Liver (tissue), 8 donors: ENCODE measurements at regions not wholly inside any gene's neighbourhood (a gene's known extent, or its start where the extent isn't known, plus 50 kb on each side); places are given as distances from the start of the nearest gene placed in this dataset.

Source experiments
- DNase-seq: peaks from one replicate; pipeline ENCODE4 v3.0.0-alpha.2; 2017; ENCODE audit warnings: low spot score
- H3K27ac ChIP-seq, 2 donors: one replicate each; pipeline ENCODE4 v1.7.0; 2013; ENCODE audit warnings: inconsistent platforms in 2 of 2, low read length in 2 of 2, control low read depth in 1 of 2, low read depth in 1 of 2, mild to moderate bottlenecking in 1 of 2
- H3K27me3 ChIP-seq, 4 donors: one replicate each; pipeline versions ENCODE4 v1.6.1 to v1.7.0; 2013; ENCODE audit warnings: low read length in 3 of 4, inconsistent platforms in 1 of 4, mild to moderate bottlenecking in 1 of 4, moderate library complexity in 1 of 4; ENCODE audit not compliant: control insufficient read depth in 4 of 4, insufficient read depth in 4 of 4
- H3K36me3 ChIP-seq, 4 donors: one replicate each; pipeline versions ENCODE4 v1.6.1 to v1.7.0; 2013; ENCODE audit warnings: low read length in 3 of 4, mild to moderate bottlenecking in 3 of 4, low read depth in 1 of 4, moderate library complexity in 1 of 4; ENCODE audit not compliant: control insufficient read depth in 4 of 4, insufficient read depth in 3 of 4
- H3K4me1 ChIP-seq, 4 donors: one replicate each; pipeline versions ENCODE4 v1.6.1 to v1.7.0; 2013; ENCODE audit warnings: low read length in 3 of 4, mild to moderate bottlenecking in 3 of 4, moderate library complexity in 1 of 4; ENCODE audit not compliant: control insufficient read depth in 4 of 4, insufficient read depth in 4 of 4
- H3K4me3 ChIP-seq, 3 donors: one replicate each; pipeline versions ENCODE4 v1.6.1 to v1.7.0; 2013; ENCODE audit warnings: low read length in 3 of 3, control low read depth in 1 of 3, low read depth in 1 of 3, mild to moderate bottlenecking in 1 of 3
- H3K9ac ChIP-seq, 2 donors: one replicate each; pipeline ENCODE4 v1.7.0; 2013; ENCODE audit warnings: low read length in 2 of 2, mild to moderate bottlenecking in 2 of 2, moderate library complexity in 2 of 2, control low read depth in 1 of 2, low read depth in 1 of 2
- H3K9me3 ChIP-seq, 4 donors: one replicate each; pipeline versions ENCODE4 v1.6.1 to v1.7.0; 2013; ENCODE audit warnings: low read length in 3 of 4; ENCODE audit not compliant: control insufficient read depth in 4 of 4
- ATF3 ChIP-seq: IDR thresholded peaks from 2 replicates; pipeline ENCODE4 v1.6.1; 2016; ENCODE audit warnings: antibody characterized with exemption
- CTCF ChIP-seq: fragments of 150-350 bp; IDR thresholded peaks from 2 replicates; pipeline ENCODE4 v1.5.1; 2017; ENCODE audit warnings: improper control_type of control experiment, low read depth, low read length; ENCODE audit not compliant: missing input control
- EGR1 ChIP-seq, 2 donors: IDR thresholded peaks; 2 replicates each; pipeline ENCODE4 v1.6.1; 2016 to 2018; ENCODE audit warnings: antibody characterized with exemption in 2 of 2, low read depth in 2 of 2
- FOXA1 ChIP-seq: IDR thresholded peaks from 2 replicates; pipeline ENCODE4 v1.6.1; 2016; ENCODE audit warnings: antibody characterized with exemption
- FOXA2 ChIP-seq: IDR thresholded peaks from 2 replicates; pipeline ENCODE4 v1.6.1; 2016; ENCODE audit warnings: antibody characterized with exemption
- GABPA ChIP-seq, 2 donors: IDR thresholded peaks in 1 of 2; conservative IDR thresholded peaks in 1 of 2; 2 replicates each; pipeline ENCODE4 v1.6.1; 2016; ENCODE audit warnings: antibody characterized with exemption in 2 of 2, mild to moderate bottlenecking in 1 of 2, moderate library complexity in 1 of 2
- HNF4A ChIP-seq, 2 donors: conservative IDR thresholded peaks; 2 replicates each; pipeline ENCODE4 v1.6.1; 2016; ENCODE audit warnings: antibody characterized with exemption in 2 of 2, mild to moderate bottlenecking in 2 of 2
- HNF4G ChIP-seq: IDR thresholded peaks from 2 replicates; pipeline ENCODE4 v1.6.1; 2016; ENCODE audit warnings: antibody characterized with exemption
- JUND ChIP-seq, 2 donors: IDR thresholded peaks; 2 replicates each; pipeline ENCODE4 v1.6.1; 2016; ENCODE audit warnings: antibody characterized with exemption in 2 of 2
- MAX ChIP-seq: IDR thresholded peaks from 2 replicates; pipeline ENCODE4 v1.6.1; 2016; ENCODE audit warnings: antibody characterized with exemption
- NR2F2 ChIP-seq: IDR thresholded peaks from 2 replicates; pipeline ENCODE4 v1.6.1; 2016; ENCODE audit warnings: antibody characterized with exemption
- RAD21 ChIP-seq, 2 donors: IDR thresholded peaks; 2 replicates each; pipeline ENCODE4 v1.6.1; 2016; ENCODE audit warnings: antibody characterized with exemption in 2 of 2, mild to moderate bottlenecking in 2 of 2
- RXRA ChIP-seq, 2 donors: IDR thresholded peaks; 2 replicates each; pipeline ENCODE4 v1.6.1; 2017 to 2018; ENCODE audit warnings: antibody characterized with exemption in 2 of 2, mild to moderate bottlenecking in 1 of 2
- SP1 ChIP-seq: IDR thresholded peaks from 2 replicates; pipeline ENCODE4 v1.6.1; 2018; ENCODE audit warnings: antibody characterized with exemption, mild to moderate bottlenecking
- TAF1 ChIP-seq: conservative IDR thresholded peaks from 2 replicates; pipeline ENCODE4 v1.6.1; 2016; ENCODE audit warnings: antibody characterized with exemption, mild to moderate bottlenecking
- YY1 ChIP-seq: IDR thresholded peaks from 2 replicates; pipeline ENCODE4 v1.6.1; 2016; ENCODE audit warnings: antibody characterized with exemption, mild to moderate bottlenecking
- ZBTB33 ChIP-seq: IDR thresholded peaks from 2 replicates; pipeline ENCODE4 v1.6.1; 2016; ENCODE audit warnings: antibody characterized with exemption
- WGBS: extraction: QIAGEN DNeasy Blood & Tissue Kit; methylation state at CpG from one replicate; pipeline ENCODE4 v1.1.7; 2013; 5-methylcytosine and 5-hydroxymethylcytosine counted together
- TF ChIP-seq, protein P1 (sequence below): IDR thresholded peaks from 2 replicates; pipeline ENCODE4 v1.6.1; 2016; ENCODE audit warnings: antibody characterized with exemption, mild to moderate bottlenecking
- donor health status: healthy.
- donor health status: healthy.
- donor health status: healthy.
- donor health status: healthy.
- donor health status: healthy.

GRCh38 chr5:110104060-110104725, 414.5 kb downstream of the MAN2A1 start:
- TF ChIP-seq HNF4G, result no peak
- TF ChIP-seq HNF4A (conservative IDR thresholded peaks at IDR 0.05), result no peak
- no peak for TF ChIP-seq RXRA (IDR thresholded peaks at IDR 0.05)
- TF ChIP-seq RAD21 (IDR thresholded peaks at IDR 0.05), result no peak
- no peak for TF ChIP-seq FOXA1
- TF ChIP-seq EGR1 (IDR thresholded peaks at IDR 0.05; ENCODE audit: low read depth in 2 of 2), result no peak
- TF ChIP-seq JUND (IDR thresholded peaks at IDR 0.05), result no peak
- no peak for TF ChIP-seq YY1
- no peak for TF ChIP-seq SP1
- TF ChIP-seq FOXA2, result no peak
- TF ChIP-seq GABPA (IDR thresholded peaks at IDR 0.05 in 1 of 2, conservative IDR thresholded peaks at IDR 0.05 in 1 of 2), result no peak
- TF ChIP-seq, protein P1, sequence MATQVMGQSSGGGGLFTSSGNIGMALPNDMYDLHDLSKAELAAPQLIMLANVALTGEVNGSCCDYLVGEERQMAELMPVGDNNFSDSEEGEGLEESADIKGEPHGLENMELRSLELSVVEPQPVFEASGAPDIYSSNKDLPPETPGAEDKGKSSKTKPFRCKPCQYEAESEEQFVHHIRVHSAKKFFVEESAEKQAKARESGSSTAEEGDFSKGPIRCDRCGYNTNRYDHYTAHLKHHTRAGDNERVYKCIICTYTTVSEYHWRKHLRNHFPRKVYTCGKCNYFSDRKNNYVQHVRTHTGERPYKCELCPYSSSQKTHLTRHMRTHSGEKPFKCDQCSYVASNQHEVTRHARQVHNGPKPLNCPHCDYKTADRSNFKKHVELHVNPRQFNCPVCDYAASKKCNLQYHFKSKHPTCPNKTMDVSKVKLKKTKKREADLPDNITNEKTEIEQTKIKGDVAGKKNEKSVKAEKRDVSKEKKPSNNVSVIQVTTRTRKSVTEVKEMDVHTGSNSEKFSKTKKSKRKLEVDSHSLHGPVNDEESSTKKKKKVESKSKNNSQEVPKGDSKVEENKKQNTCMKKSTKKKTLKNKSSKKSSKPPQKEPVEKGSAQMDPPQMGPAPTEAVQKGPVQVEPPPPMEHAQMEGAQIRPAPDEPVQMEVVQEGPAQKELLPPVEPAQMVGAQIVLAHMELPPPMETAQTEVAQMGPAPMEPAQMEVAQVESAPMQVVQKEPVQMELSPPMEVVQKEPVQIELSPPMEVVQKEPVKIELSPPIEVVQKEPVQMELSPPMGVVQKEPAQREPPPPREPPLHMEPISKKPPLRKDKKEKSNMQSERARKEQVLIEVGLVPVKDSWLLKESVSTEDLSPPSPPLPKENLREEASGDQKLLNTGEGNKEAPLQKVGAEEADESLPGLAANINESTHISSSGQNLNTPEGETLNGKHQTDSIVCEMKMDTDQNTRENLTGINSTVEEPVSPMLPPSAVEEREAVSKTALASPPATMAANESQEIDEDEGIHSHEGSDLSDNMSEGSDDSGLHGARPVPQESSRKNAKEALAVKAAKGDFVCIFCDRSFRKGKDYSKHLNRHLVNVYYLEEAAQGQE, result no peak
- no peak for TF ChIP-seq ZBTB33
- no peak for TF ChIP-seq NR2F2
- TF ChIP-seq MAX, result no peak
- TF ChIP-seq ATF3, result no peak
- TF ChIP-seq CTCF, result no peak
- no peak for TF ChIP-seq TAF1
- 80% methylated on average over 13 of the region's 13 CpGs for whole genome bisulfite sequencing
- no peaks in the 10 kb centered on the region for H3K36me3 ChIP-seq
- H3K9ac ChIP-seq, result no peak overlapping the region
- no peaks in the 10 kb centered on the region for H3K9me3 ChIP-seq
- peaks cover 4 to 40% (median 28%) of the 10 kb centered on the region in 4 donors for H3K4me1 ChIP-seq
- no peaks in the 10 kb centered on the region for H3K27me3 ChIP-seq
- H3K27ac ChIP-seq, result no peak overlapping the region
- DNase-seq, result no peak
- H3K4me3 ChIP-seq, result no peak overlapping the region
